Activated naive CD4-positive, alpha-beta T cell treated with anti-CD3 and anti-CD28 coated beads, Interleukin-2, amount 50 U/mL, for 16 hours (primary cell): ENCODE measurements at regions not wholly inside any gene's neighbourhood (a gene's known extent, or its start where the extent isn't known, plus 50 kb on each side); places are given as distances from the start of the nearest gene placed in this dataset.
"Not testable (repeated sequence)": the region's sequence is repeated elsewhere in the genome, so short reads cannot be mapped to it uniquely, and the experiment has no call there.

Experiments
- DNase-seq: peaks from one replicate; pipeline ENCODE4 v3.0.0-alpha.2; 2020

DNA sequence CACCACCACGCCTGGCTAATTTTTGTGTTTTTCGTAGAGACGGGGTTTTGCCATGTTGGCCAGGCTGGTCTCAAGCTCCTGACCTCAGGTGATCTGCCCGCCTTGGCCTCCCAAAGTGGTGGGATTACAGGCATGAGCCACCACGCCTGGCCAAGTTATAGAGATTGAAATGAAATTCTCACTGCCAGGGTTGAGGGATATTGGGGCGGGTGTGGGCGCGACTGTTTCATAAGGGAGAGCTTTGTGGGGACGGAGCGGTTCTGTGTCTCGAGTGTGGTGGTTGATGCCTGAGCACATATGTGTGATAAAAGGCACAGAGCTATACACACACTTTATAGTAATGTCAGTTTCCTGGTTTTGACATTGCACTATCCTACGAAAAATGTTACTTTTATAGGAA, 361.0 kb upstream of the HS6ST1 start:
- DNase-seq = not testable (repeated sequence)

DNA sequence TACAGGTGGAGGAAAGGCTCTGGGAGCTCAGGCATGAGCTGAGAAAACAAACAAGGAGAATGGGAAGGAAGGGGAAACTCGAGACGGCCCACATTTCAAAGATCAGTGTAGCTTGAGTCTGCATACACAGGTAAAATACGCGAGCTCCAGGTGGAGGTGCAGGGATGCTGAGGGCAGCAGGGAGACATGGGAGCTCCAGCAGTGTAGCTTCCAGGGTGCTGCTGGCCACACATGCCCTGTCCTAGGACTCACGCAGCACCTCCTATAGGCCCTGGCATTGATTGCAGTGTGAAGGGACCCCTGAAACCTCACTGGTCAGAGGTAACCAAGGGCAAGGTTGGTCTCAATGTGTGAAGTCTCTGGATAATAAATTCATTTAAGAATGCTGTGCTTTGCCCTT, 362.8 kb upstream of the HS6ST1 start:
- no peak for DNase-seq

DNA sequence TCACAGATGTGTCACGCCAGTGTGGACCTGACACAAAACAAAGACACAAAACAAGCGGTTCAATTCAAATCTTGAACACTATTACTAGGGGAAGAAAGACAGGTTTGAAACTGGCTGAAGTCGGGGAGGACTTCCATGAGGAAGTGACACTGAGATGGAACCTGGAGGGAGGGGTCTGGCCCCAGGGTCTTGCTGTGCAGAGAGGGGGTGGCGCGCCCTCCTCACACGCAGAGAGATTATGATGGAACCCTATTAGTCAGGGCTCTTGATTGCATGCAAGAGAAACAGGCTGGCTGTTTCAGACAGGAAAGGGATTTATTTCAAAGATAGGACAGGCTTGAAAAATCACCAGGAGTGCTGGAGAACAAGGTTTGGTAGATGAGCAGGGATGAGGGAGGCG, 363.6 kb upstream of the HS6ST1 start:
- DNase-seq = no peak

DNA sequence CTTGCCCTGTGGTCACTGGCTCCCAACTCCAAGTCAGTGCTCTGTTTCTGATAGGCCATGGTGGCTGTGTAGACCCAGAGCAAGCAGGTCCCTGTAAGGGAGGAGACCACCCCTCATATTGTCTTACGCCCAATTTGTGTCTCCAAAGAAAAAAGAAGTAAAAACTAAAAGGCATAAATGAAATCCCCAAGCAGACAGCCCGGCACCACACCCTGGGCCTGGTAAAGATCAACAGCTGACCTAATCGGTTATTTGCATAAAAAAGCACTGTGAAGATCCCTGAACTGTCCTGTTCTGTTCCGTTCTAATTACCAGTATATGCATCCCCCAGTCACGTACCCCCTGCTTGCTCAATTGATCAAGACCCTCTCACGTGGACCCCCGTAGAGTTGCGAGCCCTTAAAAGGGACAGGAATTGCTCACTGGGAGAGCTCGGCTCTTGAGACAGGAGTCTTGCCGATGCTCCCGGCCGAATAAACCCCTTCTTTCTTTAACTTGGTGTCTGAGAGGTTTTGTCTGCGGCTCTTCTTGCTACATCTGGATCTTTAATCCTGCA, 364.1 kb upstream of the HS6ST1 start:
- no peak for DNase-seq

DNA sequence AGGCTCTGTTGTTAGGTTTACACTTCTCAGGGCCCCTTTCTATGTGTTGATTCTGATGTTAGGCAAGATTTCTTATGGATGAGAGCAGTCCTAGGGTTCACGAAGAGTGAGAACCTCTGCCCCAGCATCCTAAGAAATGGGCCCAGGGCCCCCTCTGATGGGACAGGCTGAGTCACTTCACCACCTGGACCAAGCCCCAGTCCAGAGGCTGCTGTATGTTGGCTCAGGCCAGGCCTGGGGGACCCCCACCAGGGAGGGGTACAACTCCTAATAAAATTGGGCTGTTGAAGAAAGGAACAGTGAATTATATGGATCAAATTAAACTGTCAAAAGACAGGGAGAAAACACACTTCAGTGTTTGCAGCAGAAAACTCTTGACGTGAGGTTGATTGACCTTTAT, 365.9 kb upstream of the HS6ST1 start:
- DNase-seq = no peak

DNA sequence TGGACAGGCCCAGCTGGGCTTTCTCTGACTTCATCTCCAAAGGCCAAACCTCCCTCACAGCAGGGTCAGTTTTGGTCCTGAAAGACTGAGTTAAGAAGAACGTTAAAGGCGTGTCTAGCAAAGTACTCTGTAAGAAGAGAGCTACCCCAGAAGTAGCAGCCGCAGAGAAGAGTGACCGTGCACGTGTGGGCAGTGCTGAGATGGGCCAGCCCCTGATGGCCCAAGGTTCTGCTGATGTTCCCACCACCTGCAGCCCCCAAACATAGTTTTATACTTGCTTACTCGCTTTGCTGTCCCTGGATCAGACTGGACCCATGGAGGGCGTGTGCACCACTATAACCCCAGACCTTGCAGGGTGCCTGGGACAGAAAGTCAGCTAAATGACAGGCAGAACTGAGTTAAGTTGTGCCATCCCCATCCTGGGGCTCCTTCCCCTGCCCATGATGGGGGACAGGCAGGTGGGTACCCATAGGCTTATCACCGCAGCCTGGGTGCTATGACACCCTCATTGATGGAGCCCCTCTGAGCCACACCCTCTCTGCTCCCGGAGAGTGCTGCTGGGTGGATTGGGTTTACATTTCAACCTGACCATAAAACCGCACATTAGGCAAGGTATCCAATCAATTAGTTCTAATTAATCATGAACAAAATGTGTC, 367.3 kb upstream of the HS6ST1 start:
- no peak for DNase-seq

DNA sequence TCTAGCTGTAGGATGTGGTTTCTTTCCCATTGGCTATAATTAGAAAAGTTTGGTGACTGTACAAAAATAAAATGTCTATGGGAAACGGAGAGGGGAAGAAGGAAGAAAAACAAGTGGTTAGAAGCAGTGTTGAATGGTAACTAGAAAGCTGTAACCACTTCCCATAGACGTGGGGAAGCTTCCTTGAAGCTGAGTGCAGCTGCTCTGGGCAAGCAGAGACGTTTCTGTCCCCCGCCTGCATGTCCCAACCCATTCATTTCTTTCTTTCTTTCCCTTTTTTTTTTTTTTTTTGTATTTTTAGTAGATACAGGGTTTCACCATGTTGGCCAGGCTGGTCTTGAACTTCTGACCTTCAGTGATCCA, 367.8 kb upstream of the HS6ST1 start:
- no peak for DNase-seq

DNA sequence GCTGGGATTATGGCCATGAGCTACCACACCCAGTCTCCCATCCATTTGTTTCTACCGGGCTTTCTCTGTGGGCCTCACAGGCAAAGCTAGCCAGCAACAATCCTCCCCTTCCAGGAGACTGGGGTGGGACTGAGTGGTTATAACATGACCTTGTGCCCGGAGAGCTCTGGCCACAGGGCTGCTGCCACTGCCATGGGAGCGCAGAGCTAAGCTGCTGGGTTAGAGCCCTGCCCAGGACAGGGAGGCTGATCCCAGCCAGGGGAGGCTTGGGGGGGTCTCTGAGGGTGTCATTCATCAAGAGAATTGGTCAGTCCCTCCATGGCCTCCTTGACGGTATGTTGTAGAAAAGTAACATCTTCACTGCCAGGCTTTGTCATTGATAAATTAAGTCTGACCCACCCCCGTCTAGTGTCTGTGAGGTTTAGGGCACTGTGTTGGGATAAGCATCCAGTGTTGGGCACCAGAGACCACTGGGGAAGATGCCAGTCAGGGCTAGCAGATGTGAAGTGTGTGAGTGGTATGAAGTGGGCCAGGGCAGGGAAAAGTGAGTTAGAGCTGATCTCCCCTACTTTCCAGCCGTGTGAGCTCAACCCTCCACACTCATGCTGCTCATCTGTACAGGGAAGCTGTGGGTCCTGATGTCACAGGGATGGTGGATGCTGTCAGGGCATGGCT, 368.4 kb upstream of the HS6ST1 start:
- no peak for DNase-seq

DNA sequence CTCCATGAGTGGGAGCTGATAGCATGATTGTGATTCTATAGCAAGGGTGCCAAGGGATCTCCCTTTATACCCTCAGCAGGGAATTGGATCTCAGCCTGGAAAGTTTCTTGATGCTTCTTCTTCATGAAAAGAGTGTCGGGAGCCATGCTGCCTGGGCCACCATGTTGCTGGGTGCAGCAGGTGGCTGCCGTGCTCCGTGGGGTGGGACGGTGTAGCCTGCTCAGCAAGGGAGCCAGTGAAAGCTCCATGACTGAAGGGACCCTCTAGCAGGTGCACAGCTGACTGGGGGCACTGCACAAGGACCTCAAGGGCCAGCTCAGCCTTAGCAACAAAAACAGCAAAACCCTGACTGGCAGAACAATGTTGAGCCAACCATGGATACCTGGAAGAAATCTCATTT, 368.9 kb upstream of the HS6ST1 start:
- DNase-seq = no peak

DNA sequence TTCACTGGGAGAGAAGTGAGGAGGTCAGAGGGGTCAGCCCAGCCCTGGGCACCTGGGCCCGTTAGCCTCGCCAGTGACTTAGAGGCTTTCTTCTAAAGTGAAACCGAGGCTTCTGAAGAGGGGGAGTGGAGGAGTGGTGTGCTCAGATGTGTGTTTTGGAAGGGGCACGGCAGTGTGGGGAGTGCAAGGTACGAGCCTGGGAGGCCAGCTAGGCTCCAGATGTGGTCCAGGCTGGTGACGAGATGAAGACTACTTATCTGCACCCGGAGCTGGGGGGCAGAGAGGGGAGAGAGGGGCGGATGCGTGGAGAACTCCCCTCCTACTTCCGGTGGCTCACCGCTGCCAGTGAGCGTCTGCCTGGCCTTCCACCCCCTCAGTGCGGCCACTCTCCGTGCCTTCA, 371.3 kb upstream of the HS6ST1 start:
- DNase-seq = no peak

DNA sequence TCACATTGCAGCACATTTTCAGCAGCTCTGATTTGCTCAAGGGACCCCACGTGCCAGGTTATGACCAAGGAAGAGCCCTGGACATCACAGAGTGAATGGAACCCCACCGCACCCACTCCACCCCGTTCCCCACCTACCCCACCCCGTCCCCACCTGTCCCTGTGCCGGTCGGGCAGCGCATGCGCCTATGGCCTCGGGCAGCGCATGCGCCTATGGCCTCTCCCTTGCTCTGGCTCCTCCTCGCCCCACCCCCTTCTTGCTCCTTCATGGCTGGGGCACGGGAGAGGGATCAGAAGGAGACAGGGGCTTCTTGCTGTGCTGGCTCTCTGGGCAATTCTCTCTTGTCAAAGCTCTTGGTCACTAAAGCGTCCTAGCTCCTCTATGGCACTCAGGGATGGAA, 371.8 kb upstream of the HS6ST1 start:
- DNase-seq = no peak

DNA sequence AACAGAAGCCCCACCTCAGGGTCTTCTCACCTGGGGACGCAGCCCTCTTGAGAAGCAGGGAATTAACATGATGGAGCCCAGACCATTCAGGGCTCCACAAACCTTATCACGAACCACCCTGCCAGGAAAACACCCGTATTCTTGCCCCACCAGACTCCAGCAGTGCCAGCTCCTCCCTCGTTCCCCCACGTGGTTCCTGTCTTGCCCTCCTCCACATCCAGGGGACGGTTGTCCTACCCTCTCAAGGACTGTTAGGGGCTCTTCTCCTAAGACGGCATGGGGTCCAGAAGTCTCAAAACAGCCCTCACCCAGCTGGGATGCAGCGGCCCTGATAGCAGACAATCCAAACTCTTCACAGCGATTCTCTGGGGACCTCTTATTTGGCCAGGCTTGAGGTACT, 372.2 kb upstream of the HS6ST1 start:
- no peak for DNase-seq

DNA sequence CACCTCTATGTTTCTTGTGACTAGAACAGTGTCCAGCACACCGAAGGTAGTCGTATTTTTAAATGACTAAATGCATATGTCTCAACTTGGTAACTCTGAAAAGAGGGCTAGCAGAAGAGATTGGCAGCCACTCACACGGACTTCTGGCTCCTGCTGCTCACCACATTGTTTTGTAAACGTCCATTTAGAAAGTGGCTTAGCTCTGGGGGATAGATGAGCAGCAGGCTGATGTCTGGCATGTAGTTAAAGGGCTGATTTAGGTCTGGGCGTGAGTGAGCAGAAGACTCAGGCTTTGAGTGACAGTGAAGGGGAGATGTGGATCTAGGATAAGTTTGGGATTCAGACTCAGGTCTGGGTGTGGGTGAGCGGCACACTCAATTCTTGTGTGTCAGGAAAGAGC, 372.9 kb upstream of the HS6ST1 start:
- DNase-seq = no peak

DNA sequence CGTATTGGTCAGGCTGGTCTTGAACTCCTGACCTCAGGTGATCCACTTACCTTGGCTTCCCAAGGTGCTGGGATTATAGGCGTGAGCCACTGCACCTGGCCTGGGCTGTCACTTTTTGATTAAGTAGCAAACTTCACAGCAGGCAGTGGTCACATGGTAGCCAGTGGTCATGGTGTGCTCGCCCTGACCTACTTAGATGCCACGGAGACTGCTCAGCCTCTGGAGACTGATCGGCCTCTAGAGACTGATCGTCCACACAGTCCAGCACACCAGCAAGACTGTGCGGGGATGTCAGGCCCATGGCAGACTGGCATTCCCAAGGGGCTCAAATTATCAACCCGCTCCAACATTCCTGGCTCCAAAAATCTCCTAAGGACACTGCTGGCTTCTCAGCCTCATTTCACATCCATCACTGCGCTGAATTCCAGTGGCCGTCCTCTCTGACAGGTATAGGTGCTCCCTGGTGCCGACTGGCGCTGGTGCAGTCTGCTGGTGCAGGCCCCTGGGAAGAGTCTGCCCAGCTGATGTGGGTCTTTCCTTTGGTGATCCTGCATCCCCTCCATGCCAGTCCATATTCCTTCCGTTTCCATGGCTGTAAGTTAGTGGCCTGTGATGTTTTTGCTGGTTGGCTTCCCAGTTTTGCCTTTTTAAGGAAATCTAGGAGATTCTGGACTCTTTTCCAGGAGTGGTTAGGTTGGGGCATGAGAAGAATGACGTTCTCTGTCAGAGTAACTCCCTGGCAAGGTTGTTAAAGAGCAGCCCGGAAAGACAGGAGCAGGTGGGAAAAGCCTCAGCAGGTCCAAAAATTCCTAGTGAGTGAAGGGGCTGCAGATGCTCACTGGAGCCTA, 374.5 kb upstream of the HS6ST1 start:
- no peak for DNase-seq

DNA sequence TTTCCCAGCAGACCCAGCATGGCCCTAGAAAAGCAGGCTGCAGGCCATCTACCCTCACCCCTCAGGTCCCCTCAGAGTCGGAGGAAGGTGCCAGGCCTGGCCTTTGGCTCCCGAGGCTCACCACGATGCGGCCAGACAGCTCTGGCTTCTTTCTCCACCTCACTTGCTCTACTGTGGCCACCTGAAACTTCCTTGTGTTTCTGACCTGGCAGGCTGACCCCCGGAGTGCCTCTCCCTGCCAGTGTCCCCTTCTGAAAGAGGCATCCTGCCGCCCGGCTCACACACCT, 375.0 kb upstream of the HS6ST1 start:
- DNase-seq = no peak

DNA sequence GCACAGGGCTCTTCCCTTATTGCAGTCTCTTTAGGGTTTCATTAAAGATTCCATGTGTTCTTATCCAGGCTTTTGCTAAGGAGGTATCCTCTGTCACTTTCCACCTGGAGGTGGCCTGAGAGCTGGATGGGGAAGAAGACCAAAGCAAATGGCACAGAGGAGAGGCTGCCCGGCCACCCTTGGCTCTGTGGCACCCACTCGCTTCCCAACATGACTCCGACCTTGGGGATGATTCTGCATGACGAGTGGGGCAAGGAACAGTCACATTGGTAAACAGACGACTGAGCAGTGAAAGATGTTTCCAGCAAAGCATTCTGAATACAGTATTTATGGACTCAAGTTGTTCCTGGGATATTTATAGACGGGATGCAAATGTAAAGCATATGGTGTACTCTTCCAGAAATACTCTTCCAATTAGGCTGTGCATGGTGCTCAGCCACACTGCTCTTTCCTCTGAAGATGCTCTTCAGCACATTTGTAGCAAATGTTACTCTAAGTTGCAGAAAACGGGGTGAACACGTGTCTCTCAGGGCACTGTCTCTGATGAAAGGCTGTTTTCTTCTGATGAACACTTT, 377.1 kb upstream of the HS6ST1 start:
- DNase-seq = no peak

DNA sequence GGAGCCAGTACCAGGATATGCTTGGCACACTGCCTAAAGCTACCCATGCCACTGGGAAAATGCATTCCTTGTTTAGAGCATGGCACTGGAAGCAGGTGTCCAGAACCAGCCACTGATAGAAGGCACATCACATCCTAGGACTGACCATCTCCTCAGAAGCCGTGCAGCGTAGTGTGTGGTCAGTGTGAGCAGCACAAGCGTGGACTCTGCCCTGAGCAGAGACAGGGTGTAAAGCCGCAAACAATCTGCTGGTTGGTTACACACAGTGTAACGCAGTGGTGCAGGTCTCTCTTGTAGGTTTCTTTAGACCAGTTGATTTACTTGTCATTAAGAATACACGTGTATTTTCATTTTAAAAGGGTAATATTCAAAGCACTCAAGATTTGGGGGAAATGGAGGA, 377.8 kb upstream of the HS6ST1 start:
- DNase-seq = no peak

DNA sequence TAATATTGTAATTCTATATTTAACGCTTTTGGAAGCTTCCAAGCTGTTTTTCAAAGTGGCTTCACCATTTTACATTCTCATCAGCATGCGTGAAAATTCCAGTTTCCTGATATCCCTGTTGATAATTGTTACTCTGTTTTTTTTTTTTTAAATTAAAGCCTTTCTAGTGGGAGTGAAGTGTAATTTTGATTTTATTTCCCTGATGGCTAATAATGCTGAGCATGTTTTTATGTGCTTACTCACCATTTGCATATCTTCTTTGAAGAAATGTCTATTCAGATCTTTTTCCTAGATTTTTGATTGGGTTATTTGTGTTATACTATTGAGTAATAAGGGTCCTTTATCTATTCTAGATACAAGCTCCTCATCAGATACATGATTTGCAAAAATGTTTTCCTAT, 382.8 kb upstream of the HS6ST1 start:
- DNase-seq = no peak

DNA sequence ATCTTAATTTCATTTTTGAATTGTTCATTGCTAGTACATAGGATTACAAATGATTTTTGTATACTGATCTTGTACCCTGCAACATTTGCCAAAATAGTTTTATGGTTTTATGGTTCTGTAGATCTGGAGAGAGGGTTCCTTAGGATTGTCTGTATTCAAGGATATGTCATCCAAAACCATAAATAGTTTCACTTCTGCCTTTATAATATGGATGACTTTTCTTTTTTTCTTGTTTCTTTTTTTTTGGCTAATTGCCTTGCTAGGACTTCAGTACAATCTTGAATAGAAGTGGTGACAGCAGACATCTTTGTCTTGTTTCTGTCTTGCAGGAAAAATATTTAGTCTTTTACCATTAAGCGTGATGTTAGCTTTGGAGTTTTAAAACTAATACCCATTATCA, 383.9 kb upstream of the HS6ST1 start:
- DNase-seq = no peak

DNA sequence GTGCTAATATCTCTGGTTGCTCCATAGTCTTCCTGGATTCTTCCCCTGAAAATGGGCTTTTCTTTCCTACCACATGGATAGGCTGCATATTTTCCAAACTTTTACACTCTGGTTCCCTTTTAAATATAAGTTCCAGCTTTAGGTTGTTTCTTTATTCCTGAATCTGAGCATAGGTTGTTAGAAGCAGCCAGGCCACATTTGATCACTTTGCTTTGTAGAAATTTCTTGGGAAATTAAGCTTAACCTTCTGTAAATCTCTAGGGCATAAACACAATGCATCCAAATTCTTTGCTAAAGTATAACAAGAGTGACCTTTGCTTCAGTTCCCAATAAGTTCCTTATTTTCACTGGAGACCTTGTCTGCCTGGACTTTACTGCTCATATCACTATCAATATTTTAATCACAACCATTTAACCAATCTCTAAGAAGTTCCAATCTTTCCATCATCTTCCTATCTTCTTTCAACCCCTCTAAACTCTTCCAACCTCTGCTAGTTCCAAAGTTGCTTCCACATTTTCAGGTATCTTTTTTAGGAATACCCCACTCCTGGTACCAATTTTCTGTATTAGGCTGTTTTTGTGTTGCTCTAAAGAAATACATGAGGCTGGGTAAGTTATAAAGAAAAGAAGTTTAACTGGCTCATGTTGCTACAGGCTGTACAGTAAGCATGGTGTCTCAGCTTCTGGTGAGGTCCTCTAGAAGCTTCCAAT, 389.6 kb upstream of the HS6ST1 start:
- DNase-seq = no peak

DNA sequence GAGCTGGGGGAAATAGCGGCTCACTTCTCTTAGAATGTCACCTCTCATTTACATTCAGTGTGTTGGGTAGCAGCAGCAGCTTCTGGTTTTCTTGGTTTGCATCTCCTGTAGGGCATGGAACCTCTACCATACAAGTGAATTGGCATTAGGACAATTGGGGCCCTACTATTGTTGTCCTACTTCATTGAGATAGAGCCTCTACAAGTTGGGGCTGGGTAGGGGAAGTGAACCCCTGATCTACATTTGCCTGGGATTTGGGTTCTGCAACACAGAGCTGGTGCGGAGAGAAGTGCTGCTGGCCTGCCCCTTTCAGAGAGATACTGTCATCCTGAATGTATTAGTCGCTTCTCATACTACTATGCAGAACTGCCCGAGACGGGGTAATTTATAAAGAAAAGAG, 391.6 kb upstream of the HS6ST1 start:
- DNase-seq = no peak

DNA sequence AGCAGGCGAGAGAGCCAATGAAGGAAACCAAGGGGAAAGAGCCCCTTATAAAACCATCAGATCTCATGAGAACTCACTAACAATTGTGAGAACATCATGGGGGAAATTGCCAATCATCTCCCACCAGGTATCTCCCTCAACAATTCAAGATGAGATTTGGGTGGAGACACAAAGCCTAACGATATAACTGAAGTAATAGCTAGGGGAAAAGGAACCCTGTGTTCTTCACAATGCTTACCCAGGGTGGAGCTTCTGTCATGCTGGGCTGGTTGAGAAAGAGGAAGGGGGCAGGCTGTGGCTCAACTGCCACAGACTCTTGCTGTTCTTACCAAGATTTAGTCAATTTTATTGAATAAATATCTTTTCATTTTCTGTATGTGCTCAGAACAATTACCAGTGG, 392.1 kb upstream of the HS6ST1 start:
- no peak for DNase-seq

DNA sequence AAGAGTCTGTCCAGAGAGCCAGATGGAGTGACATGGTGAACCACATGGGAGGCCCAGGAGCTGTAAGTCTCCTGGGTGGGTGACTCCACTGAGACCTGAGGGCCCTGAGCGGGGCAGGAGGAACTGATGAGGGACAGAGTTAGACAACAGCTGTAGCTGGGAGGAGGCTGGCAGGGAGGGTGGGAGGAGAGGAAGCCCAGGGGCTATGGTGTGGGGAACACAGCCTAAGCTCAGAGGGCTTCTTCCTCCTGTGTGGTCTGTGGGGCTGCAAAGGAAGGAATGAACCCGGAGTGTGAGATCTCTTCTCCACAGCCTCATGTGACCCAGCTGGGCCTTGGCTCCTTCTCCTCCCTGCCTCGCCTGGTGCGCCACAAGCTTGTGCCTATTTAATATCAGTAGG, 395.6 kb upstream of the HS6ST1 start:
- no peak for DNase-seq
